ENCODE measurements at regions not wholly inside any gene's neighbourhood (a gene's known extent, or its start where the extent isn't known, plus 50 kb on each side); places are given as distances from the start of the nearest gene placed in this dataset.

- no peak for TF ChIP-seq POLR2A (IDR thresholded peaks at IDR 0.05)
- TF ChIP-seq CTCF (IDR thresholded peaks at IDR 0.05), result no peak
Observed at GRCh38 chr9:18122171-18122570, 351.8 kb upstream of the ADAMTSL1 start.
